Epithelial cell of proximal tubule (primary cell): ENCODE measurements at regions not wholly inside any gene's neighbourhood (a gene's known extent, or its start where the extent isn't known, plus 50 kb on each side); places are given as distances from the start of the nearest gene placed in this dataset.

Source experiments
- DNase-seq: peaks from one replicate; pipeline ENCODE4 v3.0.0-alpha.2; 2011; ENCODE audit warnings: low read depth
- H3K4me3 ChIP-seq: 2 replicates; pipeline ENCODE4 v1.5.1; 2011; ENCODE audit warnings: low read depth, mild to moderate bottlenecking, low read length
- CTCF ChIP-seq: conservative IDR thresholded peaks from 2 replicates; pipeline ENCODE4 v1.5.1; 2012; ENCODE audit warnings: low read depth, mild to moderate bottlenecking, low read length

- DNase-seq: no peak
- H3K4me3 ChIP-seq: no peak overlapping the region
- no peak for TF ChIP-seq CTCF
These were observed 112.8 kb upstream of the SLC25A48 start for GRCh38 chr5:135721548-135722090.

GRCh38 chr5:135720191-135720590 is 114.3 kb upstream of the SLC25A48 start:
- TF ChIP-seq CTCF: no peak
- no peak for DNase-seq
- no peak overlapping the region for H3K4me3 ChIP-seq

- no peak overlapping the region for H3K4me3 ChIP-seq
- TF ChIP-seq CTCF: no peak
These were observed 114.9 kb upstream of the SLC25A48 start for GRCh38 chr5:135719428-135720063.

GRCh38 chr5:135718651-135719050 is 115.8 kb upstream of the SLC25A48 start:
- DNase-seq: no peak
- no peak for TF ChIP-seq CTCF
- H3K4me3 ChIP-seq: no peak overlapping the region

More at GRCh38 chr5:135719428-135720063, 114.9 kb upstream of the SLC25A48 start:
- DNase-seq: no peak

GRCh38 chr5:135718151-135718550 is 116.3 kb upstream of the SLC25A48 start:
- peak; percentile 69 for DNase-seq

GRCh38 chr5:135715267-135716055 is 119.0 kb upstream of the SLC25A48 start:
- no peak for TF ChIP-seq CTCF
- no peak for DNase-seq
- H3K4me3 ChIP-seq: no peak overlapping the region

More at GRCh38 chr5:135718151-135718550, 116.3 kb upstream of the SLC25A48 start:
- H3K4me3 ChIP-seq: no peak overlapping the region
- no peak for TF ChIP-seq CTCF
